DMS53 (cell line): ENCODE measurements at regions not wholly inside any gene's neighbourhood (a gene's known extent, or its start where the extent isn't known, plus 50 kb on each side); places are given as distances from the start of the nearest gene placed in this dataset.
"Not testable (repeated sequence)": the region's sequence is repeated elsewhere in the genome, so short reads cannot be mapped to it uniquely, and the experiment has no call there.

Experiments used
- DNase-seq: peaks from one replicate; lab custom pipeline; 2025; lab: John Stamatoyannopoulos, UW

GRCh38 chr6:2378046-2378657 is 132.7 kb upstream of the GMDS start:
- no peak for DNase-seq

GRCh38 chr6:2376429-2377355 is 131.3 kb upstream of the GMDS start:
- no peak for DNase-seq

- DNase-seq, result no peak
Measured at GRCh38 chr6:2375443-2375842, 130.0 kb upstream of the GMDS start.

GRCh38 chr6:2369606-2370005 is 124.2 kb upstream of the GMDS start:
- DNase-seq, result no peak

DNA sequence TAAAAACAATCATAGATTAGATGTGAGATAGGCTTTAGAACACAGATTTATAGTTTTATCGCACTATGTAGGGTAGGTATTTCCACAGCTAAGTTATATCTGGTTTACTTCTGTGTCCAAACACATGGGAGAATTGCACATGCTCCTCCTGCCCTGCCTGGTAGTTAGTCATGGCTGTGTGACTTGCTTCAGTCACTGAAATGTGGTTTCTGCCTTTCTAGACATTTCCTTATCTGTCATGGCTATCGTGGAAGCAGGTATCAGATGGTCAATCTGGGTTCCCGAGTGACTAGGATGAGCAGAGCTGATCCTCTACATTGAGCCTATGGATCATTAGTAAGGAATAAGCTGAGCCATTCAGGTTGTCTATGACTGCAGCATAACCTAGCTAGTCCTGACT is 117.8 kb upstream of the GMDS start:
- no peak for DNase-seq

GRCh38 chr6:2361195-2361594 is 115.8 kb upstream of the GMDS start:
- no peak for DNase-seq

- DNase-seq, result no peak
Measured at GRCh38 chr6:2360716-2361115, 115.3 kb upstream of the GMDS start.

GRCh38 chr6:2360126-2360525 is 114.7 kb upstream of the GMDS start:
- DNase-seq, result no peak

GRCh38 chr6:2355150-2355549 is 109.7 kb upstream of the GMDS start:
- no peak for DNase-seq

GRCh38 chr6:2354138-2354491 is 108.7 kb upstream of the GMDS start:
- no peak for DNase-seq

DNA sequence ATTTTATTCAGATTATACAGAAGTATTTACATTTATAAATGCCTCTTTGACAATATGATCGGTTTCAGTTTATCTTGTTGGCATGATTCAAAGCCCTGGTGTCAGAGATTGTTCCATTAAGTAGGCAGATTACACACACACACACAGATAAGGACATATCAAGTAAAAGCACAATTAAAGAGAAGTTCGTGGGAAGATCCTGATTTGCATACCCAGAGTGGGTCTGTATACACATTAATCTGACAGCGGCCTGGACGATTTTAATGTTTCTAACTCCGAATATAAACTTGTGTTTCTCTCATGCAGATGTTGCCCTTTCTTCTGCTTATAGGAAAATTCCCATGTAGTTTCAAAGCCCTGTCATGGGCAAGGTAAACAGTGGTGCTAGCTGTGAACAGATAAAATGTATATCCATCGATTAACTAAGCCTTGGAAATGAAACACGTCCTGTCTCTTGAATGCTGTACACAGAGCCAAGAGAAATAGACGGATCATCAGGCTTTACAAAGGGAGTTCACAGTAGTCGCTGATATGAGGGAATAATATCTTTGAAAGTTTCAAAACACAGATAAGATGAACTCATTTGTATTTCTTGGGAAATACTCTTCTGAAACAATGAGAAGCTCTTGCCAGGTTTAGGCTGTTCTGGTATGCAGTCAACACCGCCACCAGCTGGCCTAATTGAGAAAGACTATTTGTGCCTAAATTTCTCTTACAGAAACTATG is 108.2 kb upstream of the GMDS start:
- DNase-seq, result peak; percentile 76

GRCh38 chr6:2351807-2352431 is 106.5 kb upstream of the GMDS start:
- DNase-seq, result no peak

DNA sequence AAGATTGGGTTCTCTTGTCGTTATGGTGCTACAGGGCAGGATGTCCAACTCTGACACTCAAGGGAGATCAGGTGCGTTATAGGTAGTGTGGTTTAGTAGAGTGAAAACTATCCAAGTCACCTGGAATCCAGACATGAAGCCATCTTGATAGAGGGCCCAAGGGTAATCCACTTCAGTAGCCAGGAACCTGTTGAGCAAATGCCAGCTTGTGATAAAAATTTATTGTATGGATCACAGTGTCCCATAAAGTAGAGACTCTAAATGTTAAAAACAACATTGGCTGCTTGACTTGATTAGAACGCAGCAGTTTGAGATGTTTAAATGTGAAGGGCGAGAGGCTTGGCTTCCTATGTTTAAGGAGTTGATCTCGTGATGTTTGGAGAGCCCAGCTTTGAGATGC is 105.7 kb upstream of the GMDS start:
- no peak for DNase-seq

DNA sequence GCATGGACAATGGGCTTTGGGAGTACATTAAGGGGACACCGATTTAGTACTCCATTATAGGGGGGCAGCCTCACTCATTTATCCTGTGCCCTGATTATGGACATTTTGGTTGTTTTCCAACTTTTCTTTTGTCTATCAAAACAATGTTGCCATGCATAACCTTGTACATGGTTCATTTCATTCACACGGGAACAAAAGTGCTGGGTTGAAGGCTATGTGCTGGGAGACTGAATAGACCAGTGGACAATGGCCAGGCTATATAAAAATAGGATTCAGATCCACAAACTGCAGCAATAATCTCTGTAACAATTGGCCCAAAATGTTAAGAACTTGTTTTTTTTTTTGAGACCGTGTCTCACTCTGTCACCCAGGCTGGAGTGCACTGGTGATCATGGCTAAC is 100.7 kb upstream of the GMDS start:
- no peak for DNase-seq

DNA sequence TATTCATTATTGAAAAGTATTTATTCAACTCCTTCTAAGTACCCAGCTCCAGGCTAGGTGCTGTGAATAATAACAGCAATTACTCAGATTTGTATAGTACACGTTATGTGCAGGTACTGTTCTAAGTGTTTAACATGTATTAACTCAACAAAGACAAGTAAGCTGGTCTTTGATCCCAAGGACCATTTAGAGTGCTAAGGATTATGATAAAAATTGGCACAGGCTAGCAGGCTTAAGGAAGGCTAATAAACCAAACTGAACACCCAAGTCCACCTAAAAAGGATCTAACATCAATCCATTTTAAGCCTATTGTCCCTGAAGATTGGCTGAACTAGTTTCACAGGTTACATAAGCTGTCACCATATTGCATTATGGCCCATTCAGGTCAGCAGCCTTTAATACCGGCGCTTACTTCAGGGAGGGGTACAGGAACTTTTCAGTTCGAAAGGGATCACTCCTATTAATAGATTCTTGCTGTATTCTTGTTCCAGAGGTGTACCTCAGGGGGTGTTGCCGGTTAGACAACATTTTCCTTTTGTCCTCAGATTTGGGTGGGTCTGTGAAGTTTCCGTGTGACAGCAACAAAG is 99.0 kb upstream of the GMDS start:
- peak; percentile 45 for DNase-seq

- no peak for DNase-seq
Measured at GRCh38 chr6:2327591-2327990, 82.2 kb upstream of the GMDS start.

DNA sequence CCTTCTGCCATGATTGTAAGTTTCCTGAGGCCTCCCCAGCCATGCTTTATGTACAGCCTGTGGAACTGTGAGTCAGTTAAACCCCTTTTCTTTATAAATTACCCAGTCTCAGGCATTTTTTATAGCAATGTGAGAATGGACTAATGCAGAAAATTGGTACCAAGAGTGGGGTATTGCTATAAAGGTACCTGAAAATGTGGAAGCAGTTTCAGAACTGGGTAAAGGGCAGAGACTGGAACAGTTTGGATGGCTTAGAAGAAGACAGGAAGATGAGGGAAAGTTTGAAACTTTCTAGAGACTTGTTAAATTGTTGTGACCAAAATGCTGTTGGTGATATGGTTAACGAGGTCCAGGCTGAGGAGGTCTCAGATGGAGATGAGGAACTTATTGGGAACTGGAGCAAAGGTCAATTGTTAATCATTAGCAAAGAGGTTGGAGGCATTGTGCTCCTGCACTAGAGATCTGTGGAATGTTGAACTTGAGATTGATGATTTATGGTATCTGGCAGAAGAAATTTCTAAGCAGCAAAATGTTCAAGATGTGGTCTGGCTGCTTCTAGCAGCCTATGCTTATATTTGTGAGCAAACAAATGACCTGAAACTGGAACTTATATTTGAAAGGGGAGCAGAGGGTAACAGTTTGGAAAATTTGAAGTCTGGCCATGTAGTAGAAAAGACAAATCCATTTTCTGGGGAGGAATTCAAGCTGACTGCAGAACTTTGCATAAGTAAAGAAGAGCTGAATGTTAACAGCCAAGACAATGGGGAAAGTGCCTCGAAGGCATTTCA is 79.0 kb upstream of the GMDS start:
- no peak for DNase-seq

GRCh38 chr6:2317498-2317897 is 72.1 kb upstream of the GMDS start:
- DNase-seq, result not testable (repeated sequence)

GRCh38 chr6:2314641-2315040 is 69.2 kb upstream of the GMDS start:
- DNase-seq, result no peak

DNA sequence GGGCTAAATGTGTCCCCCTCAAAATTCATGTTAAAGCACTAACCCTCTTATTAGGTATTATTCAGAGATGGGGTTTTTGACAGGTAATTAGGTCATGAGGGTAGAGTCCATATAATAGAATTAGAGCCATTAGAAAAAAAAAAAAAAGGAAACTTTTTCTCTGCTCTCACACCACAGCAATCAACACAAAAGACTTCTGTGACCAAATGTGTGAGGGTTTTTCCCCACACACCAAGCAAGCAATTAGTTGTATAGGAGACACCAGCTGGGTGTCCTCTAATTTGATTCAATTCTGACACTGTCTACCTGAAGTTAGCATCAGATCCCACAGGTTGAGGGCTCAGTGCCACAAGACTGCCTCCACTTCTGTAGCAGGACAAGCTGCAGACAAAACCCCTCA is 64.6 kb upstream of the GMDS start:
- no peak for DNase-seq

- DNase-seq, result no peak
Measured at GRCh38 chr6:2309122-2309521, 63.7 kb upstream of the GMDS start.
